Inflammatory macrophage (primary cell): ENCODE measurements at regions not wholly inside any gene's neighbourhood (a gene's known extent, or its start where the extent isn't known, plus 50 kb on each side); places are given as distances from the start of the nearest gene placed in this dataset.

Source experiments
- DNase-seq, 2 donors: peaks; one replicate each; pipeline ENCODE4 v3.0.0-alpha.2; 2020 to 2022

GRCh38 chr10:90621577-90621976 is 236.3 kb downstream of the HTR7 start:
- DNase-seq = no peak

GRCh38 chr10:90635111-90635765 is 222.6 kb downstream of the HTR7 start:
- DNase-seq = no peak

DNA sequence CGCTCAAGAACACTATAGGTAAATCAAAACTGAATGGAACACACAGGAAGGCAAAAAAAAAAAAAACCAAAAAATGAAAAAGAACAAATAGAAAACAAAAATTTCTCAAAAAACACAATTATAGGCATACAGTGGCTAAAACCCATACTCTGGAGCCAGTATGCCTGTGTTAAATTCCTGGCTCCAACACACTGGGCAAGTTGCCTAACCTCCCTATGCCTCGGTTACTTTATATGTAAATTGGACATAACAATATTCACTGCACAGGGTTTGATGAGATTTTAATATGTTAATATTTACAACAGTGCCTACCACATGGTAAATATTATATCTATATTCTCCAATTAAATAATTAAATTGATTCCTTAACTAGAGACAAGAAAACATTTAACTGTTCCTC is 217.1 kb downstream of the HTR7 start:
- no peak for DNase-seq

GRCh38 chr10:90641731-90642130 is 216.1 kb downstream of the HTR7 start:
- no peak for DNase-seq

DNA sequence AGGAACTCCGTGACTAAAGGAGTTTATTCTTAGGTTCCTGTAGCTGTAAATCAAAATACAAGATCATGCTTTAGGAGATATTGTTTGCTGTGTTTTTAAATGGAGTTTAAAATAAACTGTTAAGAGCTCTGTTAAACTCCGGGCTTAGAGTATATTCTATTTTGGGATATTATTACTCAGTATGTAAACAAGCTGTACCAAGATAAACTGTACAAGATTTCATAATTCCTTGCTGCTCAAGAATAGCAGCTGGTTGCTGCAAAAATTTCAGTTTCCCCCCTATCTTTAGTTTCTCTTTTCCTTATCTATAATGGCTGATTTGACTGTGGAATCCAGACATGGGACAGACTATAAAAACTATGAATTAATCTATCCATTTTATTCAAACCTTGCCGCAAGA is 215.7 kb downstream of the HTR7 start:
- no peak for DNase-seq

GRCh38 chr10:90642650-90643049 is 215.2 kb downstream of the HTR7 start:
- no peak for DNase-seq

DNA sequence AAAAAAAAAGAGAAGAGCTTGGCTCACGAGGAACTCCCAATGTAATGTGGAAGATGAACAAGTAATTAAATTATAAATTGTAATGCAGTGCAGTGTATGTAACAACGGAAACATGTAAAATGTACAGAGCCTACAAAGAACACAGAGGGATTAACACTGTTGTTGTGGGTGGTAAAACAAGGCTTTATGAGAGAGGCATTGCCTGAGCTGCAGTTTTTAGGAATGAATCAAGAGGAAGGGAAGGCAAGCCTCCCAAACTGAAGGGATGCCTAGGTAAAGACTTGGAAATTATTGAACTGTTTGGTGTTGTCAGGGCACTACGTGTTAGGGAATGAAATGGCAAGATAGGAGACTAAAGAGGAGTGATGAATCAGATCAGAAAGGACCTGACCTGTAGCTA is 213.7 kb downstream of the HTR7 start:
- DNase-seq = no peak

- no peak for DNase-seq
Measured at GRCh38 chr10:90650858-90651257, 207.0 kb downstream of the HTR7 start.

- no peak for DNase-seq
Measured at GRCh38 chr10:90652519-90652918, 205.3 kb downstream of the HTR7 start.

DNA sequence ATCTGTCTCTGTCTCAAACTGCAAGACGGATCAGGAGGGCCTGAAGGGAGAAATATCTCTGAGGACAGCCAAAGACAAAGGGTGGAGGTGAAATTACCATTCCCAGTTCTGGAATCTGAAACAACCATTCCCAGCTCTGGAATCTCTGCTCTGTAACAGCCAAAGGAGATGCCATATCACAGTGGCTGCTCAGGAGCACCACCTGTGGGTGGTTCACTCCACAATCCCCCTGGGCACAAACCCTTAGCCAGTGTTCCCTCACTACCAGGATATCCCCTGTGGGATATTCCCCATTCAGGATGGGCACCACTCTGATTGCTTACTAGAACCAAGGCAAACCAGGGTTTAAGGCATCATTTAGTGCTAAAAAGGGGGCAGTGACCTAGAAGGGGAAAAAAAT is 199.0 kb downstream of the HTR7 start:
- no peak for DNase-seq

DNA sequence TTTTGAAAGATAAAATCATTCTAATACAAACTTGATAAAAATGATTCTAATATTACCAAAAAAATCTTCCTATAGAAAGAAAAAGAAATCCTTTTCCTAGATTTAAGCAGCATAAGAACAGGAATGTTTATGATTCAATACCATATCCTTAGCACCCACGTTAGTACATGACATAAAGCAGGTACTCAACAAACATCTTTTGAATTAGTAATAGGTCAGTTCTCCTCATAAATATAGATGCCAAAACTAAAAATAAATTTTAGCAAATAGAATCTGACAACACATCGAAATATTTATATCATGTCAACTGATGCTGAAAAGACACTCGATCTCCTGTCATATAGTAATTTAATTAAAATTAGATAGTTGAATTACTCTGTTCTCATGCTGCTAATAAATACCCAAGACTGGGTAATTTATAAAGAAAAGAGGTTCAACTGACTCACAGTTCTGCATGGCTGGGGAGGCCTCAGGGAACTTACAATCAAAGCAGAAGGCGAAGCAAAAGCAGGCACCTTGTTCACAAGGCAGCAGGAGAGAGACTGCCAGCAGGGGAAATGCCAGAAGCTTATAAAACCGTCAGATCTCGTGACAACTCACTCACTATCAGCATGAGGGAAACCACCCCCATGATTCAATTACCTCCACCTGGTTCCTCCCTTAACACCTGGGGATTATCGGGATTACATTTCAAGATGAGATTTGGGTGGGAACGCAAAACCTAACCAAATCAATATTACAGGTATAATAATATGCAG is 191.8 kb downstream of the HTR7 start:
- DNase-seq = no peak

DNA sequence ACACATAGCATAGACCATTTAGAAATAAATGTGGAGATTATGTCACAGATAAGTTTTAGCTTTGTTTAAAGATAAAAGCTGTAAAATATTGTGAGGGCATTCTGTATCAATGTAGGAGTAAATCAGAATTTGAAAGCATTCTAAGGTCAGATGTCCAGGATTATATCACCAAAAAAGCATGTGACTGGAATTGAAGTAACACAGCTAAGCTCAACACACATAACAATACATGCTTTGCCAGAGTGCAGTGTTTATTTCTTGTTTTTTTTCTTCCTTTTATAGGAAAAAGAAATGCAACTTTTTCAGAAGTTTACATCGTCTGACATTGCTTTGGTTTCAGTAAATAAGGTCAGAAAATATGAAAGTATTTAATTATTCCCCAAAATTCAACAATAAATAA is 183.4 kb downstream of the HTR7 start:
- no peak for DNase-seq

GRCh38 chr10:90674928-90675327 is 182.9 kb downstream of the HTR7 start:
- DNase-seq = no peak

DNA sequence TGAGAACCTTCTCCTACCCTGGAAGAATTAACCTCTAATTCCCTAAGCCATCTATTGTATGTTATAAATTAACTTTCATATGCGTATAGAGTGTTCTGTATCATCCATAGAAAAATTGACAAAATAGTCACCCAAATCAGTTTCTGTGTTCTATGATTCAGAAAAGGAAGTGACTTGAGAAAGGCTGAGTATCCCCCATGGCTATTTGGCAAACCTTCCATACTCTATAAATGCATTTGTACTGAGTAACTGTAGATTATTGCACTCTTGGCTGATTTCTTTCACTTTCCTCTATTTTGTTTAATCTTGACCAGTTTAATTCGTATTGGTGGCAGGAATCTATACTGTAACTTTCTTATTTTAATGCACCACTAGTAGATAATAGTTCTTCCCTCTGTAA is 182.2 kb downstream of the HTR7 start:
- no peak for DNase-seq
